ENCODE measurements at regions not wholly inside any gene's neighbourhood (a gene's known extent, or its start where the extent isn't known, plus 50 kb on each side); places are given as distances from the start of the nearest gene placed in this dataset.
"Not testable (repeated sequence)": the region's sequence is repeated elsewhere in the genome, so short reads cannot be mapped to it uniquely, and the experiment has no call there.

DNA sequence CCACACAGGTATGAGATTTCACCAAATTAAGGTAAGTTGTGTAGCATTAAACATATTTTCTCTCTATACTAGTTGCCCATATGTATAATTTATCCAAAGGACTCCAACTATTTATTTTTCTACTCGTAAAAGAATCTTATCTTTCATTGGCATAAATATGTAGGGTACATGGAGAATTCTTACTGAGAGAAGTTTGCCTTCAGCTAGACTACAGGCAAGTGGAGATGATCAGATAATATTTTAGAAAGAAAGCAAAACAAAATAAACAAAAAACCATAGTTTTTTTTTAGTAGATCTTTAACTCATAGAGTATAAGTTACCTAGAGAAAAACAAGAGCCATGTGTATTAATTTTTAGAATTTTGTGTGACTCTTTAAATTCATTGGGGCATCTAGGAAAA is 743.1 kb upstream of the ARRDC3 start:
- DNase-seq = no peak

DNA sequence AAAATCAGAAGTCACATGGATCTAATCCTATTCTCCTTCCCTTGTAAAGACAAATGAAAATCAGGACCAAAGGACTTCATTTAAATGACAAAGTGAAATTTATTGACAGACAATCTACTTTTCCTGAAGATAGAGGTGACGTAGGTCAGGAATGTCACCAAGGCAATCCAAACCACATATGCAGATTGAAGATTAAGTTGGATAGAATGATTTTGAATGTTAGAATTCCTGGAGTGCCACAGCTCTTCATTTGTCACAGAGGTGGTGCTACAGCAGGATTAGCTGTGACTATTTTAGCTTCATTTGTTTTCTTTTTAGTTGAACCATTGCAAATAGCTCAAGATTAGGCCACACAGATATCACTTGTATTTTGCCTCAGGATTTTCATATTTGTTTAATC is 736.0 kb upstream of the ARRDC3 start:
- no peak for DNase-seq

DNA sequence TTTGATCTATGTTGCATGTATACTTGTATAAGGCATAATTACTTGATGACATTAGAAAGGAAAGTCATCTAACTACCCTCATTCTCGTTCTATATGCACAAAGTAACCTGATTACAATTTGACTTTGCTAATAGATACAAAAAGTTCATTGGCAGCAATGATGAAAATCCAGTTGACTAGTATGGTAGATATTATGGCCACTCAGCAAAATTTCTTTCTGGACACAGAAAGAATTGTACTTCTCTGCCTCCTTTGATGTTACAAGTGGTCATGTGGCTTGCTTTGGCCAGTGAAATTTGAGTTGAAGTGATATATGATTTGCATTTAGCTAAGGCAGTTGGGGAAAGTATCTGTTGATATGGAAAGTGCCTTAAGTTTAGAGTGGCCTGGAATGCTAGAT is 723.7 kb upstream of the ARRDC3 start:
- no peak for DNase-seq

DNA sequence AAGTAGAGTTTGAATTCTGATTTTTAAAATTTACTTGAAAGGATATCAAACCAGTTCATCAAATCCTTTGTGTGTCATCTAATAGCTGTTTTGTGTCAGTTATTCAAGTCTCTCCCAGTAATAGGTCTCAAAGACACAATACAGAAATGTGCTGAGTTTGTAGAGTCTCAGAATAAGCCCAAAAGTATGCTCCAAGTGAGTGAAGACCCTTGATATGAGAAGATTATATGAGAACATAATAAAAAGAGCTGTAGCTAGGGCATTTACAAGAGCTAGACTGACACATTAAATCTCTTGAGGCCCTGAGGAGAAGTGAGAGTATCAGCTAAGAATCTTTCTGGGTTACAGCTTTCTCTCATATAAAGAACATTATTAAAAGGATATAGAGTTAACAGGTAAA is 721.0 kb upstream of the ARRDC3 start:
- no peak for DNase-seq

DNA sequence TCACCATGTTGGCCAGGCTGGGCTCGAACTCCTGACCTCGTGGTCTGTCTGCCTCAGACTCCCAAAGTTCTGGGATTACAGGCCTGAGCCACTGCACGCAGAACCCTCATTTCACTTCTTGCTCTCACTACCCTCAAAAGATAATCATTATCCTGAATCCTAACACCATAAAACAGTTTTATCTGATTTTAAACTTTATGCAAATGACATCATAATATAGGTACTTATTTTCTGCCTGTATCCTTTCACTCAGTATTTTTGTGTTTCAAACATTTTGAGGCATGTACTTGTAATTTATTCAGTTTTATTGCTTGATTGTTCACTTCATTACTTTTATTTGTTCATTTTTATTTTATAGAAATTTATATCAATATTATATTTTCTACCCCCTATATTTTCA is 719.2 kb upstream of the ARRDC3 start:
- DNase-seq = no peak

DNA sequence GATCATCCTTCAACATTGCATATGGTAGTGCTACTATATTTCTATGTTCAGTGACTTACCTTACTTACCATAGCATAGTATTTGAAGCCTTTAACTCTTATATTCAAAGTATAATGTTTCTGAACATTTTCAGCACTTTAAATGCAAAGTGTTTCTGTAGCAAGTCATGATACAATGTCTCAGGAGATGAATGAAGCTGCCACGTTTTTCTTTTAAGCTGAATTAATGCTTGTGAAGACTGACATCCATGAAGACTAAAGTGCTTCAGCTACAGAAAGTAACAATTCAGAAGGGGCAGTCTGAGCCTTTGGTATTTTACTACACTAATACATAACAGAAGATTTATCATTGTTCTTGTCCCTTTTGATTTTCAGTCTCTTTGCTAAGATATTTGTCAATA is 709.1 kb upstream of the ARRDC3 start:
- DNase-seq = no peak

DNA sequence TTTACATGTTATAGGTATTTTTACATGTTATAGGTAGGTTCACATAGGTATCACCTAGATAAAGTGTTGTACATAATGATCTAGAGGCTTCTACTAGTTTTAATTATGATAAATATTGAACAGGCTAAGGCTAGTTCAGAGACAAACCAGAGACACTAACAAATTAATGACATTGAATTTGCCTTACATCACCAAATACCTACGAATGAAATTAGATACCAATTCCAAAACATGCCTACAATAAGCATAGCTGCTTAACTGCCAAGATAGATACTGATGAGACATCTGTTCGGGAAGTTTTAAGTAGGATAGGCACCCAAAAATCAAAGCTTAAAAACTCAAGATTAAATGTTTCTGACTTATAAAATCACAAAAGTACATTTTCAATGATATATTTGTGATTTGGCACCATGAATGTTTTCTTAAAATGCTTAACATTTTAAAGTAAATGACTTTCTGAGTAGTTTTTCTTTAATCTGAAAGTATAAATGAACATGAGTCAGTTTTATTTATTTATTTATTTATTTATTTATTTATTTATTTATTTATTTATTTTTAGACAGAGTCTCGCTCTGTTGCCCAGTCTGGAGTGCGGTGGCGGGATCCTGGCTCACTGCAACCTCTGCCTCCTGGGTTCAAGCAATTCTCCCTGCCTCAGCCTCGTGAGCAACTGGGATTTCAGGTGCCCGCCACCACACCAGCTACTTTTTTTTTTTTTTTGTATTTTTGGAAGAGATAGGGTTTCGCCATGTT is 703.1 kb upstream of the ARRDC3 start:
- DNase-seq = no peak

DNA sequence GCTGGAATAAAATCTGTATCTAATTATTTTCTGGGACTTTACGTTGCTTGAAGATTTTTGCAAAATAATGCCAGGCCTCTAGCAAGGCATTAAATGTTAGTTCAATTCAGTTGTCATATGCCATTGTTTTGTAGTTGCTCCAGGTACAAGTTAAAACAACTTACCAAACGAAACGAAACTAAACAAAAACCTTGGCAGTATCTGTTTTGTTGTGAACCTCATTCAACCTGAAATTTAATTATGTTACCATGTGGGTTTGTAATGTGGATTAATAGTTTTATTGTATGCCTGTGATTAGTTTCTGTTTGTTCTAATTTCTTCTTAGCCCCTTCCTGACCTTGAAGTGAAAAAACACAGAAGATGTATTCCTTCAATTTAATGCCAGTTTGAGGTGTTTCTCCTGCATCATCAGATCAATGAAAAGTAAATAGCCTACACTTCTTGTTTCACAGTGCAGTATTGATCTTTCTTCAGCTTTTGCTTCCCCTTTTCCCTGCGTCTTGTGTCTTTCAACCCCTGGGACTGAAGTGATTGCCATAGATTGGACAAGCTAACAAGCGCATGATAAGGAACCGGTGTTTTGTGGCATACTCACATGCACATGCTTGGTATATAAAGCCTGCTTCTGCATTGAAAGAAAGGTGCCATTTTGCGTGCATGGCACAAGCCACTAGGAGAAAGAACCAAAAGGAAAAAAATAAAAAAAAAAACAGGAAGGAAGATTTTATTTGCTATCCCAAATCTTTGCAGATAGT is 699.0 kb upstream of the ARRDC3 start:
- no peak for DNase-seq

DNA sequence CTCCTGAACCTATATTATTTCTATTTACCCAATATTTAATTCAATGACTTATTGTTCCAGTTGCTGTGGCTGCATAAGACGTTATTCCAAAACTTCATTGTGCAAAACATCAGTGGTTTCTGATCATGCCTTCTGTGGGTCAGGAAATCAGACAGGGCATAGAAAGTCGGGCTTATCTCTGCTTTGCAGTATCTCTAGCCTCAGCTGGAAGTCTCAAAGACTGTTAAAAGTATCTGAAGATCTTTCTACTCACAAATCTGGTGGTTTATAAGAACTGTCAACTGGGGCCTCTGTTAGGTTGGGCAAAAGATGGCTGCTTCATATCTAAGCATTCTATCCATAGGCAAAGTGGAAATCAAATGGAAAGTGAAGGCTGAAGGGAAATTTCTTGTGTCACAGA is 687.7 kb upstream of the ARRDC3 start:
- DNase-seq = no peak

DNA sequence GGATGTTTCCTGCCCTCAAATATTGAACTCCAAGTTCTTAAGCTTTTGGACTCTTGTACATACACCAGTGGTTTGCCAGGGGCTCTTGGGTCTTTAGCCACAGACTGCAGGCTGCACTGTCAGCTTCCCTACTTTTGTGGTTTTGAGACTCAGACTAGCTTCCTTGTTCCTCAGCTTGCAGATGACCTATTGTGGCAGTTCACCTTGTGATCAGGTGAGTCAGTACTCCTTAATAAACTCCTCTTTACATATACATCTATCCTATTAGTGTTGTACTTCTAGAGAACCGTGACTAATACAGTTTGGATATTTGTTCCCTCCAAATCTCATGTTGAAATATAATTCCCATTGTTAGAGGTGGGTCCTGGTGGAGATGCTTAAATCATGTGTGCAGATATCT is 681.9 kb upstream of the ARRDC3 start:
- DNase-seq = no peak

DNA sequence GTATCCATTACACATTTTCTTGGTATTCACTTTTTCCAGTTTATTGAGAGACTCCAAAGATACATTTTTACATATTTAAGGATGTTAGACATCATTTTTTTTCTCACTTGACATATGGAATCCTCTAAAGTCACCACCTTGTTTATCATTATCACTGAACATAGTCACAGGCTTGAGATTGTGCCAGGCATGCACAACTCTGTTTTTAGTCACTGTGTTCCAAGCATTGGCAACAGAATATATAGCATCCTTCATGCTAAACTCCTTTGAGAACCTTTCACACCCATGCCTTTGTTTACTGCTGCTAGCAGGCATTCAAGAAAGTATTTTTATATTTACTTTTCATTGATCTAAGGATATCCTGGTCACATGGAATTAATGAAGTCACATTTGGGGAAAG is 668.6 kb upstream of the ARRDC3 start:
- DNase-seq = no peak

DNA sequence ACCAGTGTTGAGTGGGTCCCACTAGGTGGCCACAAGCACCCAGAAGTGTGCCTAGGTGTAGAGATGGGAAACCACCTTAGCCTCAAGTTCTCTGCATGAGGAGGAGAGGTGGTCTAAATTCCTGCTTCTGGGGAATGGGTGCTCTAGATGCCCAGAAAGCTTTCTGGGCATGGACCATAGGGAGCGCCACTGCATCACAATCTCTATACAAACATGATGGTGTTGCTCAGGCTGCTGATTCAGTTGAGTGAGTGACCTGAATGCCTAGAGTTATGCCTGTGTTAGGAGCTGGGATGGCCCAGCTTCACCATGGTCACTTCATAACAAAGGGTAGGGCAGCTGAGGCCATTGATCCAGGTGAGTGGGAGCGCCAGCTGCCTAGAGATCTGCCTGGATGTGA is 667.9 kb upstream of the ARRDC3 start:
- no peak for DNase-seq

DNA sequence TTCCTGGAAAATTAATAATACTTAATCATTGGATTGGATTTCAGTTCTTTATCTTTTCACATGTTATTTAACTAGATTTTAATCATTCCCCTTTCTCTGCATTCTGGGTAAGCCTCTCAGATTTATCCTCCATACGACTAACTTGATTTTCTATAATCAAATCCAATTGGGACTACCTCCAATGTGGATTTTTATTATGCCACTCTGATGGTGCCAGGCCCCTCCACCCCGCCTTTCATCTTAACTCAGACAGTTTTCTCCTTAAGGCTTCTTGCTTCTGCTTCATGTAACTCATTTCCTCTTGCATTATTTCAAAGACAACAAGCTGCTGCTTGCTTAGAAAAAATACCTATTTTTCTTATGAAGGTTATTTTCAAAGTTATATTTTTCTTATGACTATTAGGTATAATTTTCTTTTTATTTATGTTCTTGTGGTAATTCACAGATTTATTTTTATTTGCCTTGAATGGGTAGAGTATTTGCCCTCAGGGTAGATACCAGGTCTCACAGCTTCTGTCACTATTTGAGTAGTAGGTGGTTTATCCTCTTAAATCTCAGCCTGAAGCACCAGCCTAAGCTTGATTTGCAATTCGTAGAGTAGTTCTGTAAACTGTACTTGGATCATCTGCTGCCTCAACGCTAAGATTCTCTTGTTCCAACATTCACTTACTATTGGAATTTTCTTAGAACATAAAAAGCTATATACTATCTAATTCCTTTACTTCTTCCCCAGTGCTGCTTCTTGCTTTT is 659.0 kb upstream of the ARRDC3 start:
- no peak for DNase-seq

DNA sequence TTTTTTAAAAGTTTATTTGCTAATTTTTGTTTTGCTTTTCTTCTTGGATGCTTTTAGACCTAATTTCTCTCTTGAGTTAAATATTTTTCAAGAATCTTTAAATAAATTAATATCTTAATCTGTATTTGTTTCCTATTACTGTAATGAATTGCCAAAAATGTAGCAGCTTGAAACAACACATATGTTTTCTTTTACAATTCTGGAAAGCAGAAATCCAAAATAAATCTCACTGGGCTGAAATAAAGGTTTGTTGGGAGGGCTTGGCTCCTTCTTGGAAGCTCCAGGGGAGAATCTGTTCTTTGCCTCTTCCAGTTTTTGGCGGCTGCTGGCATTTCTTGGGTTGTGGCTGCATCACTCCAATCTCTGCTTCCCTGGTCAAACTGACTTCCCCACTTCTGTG is 658.1 kb upstream of the ARRDC3 start:
- no peak for DNase-seq

DNA sequence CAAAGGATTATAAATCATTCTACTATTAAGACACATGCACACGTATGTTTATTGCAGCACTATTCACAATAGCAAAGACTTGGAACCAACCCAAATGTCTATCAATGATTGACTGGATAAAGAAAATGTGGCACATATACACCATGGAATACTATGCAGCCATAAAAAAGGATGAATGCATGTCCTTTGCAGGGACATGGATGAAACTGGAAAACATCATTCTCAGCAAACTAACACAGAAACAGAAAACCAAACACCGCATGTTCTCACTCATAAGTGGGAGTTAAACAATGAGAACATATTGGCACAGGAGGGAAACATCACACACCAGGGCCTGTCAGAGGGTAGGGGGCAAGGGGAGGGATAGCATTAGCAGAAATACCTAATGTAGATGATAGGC is 646.7 kb upstream of the ARRDC3 start:
- not testable (repeated sequence) for DNase-seq

DNA sequence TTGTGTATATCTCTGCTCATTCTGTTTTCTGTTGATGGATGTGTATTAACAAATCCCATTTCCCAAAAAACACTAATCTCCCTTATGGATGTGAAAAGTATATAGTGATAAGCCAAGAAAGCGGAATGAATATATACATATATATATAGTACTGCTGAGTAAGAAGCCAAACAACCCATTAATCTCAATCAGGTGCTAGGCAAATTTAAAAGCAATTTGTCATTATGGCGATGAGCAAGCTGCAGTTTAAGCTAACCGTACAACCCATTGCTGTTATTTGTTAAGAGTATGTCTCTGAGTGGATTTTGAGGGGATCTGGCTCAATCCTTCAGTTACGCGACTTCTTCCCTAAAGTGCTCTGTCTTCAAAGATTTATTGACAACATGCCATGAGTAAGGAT is 640.4 kb upstream of the ARRDC3 start:
- DNase-seq = no peak

DNA sequence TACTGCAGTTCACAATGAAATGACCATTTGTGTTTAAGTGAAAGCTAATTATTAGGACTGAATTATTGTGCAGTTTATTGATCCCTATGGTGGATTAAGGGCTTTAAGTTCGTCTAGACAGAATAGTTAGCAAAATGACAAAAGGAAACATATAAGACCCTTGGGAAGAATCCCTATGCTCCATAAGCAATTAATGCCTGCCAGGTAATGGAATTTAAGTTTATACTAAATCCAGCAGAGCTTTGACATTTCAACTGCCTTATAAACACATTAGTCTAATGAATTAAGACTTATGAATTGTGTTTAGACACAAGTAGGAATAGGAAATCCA is 640.0 kb upstream of the ARRDC3 start:
- no peak for DNase-seq

DNA sequence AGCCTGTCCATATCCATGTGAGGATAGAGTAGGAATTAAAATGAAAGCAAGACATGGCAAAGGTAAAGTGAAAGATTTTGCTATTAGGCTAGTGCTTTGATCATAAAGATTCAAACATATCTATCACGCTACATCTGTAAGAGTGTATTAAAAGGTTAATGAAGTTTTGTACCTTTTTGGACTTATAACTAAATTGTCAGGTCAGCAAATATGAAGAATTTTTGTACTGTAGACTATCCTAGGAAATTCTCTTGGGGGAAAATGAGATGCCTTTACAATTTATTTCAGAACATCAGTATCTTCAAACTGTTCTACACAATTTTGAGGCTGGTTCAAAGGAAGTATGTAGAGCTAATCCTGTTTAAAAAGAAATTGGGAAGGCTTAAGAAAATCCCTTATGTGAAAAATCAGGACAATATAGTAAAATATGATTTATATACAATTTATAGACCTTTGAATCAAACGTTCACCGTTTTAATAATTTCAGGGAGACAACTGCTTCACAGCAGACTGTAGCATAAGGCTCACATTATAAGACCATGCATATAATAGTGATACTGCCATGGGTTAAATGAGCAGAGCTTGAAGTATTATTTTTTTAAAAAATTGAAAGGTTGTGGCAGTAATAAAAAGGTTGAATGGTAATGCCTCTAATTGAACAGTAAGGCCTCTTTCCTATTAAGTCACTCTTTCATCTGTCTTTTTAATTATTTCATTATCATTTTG is 639.5 kb upstream of the ARRDC3 start:
- no peak for DNase-seq

DNA sequence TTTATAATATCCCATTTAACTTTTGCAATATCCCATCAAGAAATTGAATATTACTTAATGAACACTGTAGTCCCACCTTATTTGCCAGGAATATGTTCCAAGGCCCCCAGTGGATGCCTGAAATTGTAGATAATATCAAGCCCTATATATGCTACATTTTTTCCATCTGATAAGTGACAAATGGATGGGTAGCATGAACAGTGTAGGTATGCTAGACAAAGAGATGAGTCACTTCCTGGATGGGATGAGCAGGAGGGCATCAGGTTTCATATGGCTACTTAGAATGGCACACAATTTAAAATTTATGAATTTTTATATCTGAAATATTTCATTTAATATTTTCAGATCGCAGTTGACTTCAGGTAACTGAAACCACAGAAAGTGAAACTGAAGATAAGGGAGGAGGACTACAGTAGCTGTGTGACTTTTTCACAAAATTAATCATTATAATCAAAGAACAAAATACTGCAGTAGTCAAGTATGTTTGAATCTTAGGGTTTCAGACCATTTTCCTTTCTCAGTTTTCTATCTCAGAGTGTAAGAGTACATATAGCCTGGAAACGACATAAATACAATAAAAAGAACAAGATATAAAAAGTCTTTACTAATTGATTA is 636.4 kb upstream of the ARRDC3 start:
- DNase-seq = no peak

DNA sequence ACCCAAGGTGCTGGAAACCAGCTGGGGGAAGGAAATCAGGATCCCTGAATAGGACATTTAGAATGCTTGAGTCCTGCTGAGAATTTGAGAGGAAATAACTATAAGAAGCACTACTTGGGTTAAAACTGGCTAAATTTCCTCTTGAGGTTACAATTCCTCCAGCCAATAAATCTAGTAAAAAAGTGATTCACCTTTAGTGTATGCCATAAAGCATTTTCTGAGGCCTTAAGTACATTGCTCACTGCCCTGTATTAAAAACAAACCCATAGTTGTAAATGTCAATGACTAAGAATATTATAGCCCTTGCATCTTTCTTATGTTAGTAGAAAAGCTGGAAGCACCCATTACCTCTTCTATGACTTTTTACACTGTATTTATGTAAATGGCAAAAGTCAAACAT is 634.7 kb upstream of the ARRDC3 start:
- no peak for DNase-seq

DNA sequence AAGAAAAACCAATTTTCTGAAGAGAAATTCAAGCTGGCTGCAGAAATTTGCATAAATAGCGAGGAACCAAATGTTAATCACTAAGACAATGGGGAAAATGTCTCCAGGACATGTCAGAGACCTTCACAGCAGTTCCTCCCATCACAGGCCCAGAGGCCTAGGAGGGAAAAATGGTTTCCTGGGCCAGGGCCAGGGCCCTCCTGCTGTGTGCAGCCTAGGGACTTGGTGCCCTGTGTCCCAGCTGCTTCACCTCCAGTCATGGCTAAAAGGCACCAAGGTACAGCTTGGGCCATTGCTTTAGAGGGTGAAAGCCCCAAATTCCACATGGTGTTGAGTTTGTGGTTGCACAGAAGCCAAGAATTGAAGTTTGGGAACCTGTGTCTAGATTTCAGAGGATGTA is 628.7 kb upstream of the ARRDC3 start:
- not testable (repeated sequence) for DNase-seq

DNA sequence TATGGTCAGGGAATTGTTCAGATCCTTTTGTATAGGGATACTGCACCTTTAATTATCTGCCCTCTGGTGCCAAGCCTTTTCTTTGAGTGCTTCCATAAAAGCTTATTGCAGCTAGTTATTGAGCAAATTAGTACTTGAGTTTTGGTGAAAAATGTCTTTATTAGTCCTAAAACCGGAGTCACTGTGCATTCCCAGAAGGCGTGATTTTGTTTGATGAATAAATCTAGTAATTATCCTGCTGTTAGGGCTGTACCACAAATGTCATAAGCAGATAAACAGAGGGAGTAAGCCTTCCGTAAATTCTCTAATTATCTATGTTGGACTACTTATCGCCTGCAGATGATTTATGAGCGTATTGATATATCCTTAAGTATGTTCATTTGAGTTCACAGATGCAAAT is 620.7 kb upstream of the ARRDC3 start:
- no peak for DNase-seq

Data from C1 segment of cervical spinal cord (tissue), 14 donors.